IMR-90 (cell line): ENCODE measurements at regions not wholly inside any gene's neighbourhood (a gene's known extent, or its start where the extent isn't known, plus 50 kb on each side); places are given as distances from the start of the nearest gene placed in this dataset.

Source experiments
- ATAC-seq: fragments of 200-7000 bp; cut with Tn5 transposase; 2 replicates; pipeline ENCODE4 v1.9.1; 2020; ENCODE audit warnings: low read depth, mild to moderate bottlenecking, moderate library complexity
- BruUV-seq: library from RNA; stranded (reverse); fragments of 400-500 nt; replicated peaks from 2 replicates; lab custom pipeline; 2021; lab: Mats Ljungman, UMichigan
- CTCF ChIA-PET: fragments of 300-600 bp; formaldehyde crosslinking; extraction: SDS; loops from one replicate; lab custom pipeline; 2021; ENCODE audit warnings: antibody characterized with exemption; lab: Yijun Ruan, JAX
- POLR2A ChIA-PET: fragments of 300-600 bp; sonication (Branson Sonifier 250); formaldehyde crosslinking; loops from one replicate; lab custom pipeline; 2022; ENCODE audit warnings: antibody characterized with exemption; ENCODE audit not compliant: unreplicated experiment; lab: Charles Lee
- DNase-seq: peaks from one replicate; pipeline ENCODE4 v3.0.0; 2013
- H2AFZ ChIP-seq: replicated peaks from 2 replicates; pipeline ENCODE3; 2013; ENCODE audit warnings: low read length, mild to moderate bottlenecking; ENCODE audit not compliant: poor library complexity
- H2AK5ac ChIP-seq: 2 replicates; pipeline ENCODE4 v1.6.1; 2013; ENCODE audit warnings: low read depth, low read length, inconsistent platforms
- H2AK9ac ChIP-seq: replicated peaks from 2 replicates; pipeline ENCODE3; 2013; ENCODE audit warnings: mild to moderate bottlenecking, low read depth, low read length, moderate library complexity; ENCODE audit not compliant: poor library complexity
- H2BK120ac ChIP-seq: 2 replicates; pipeline ENCODE4 v1.6.1; 2013; ENCODE audit warnings: low read depth, low read length, inconsistent platforms
- H2BK15ac ChIP-seq: 3 replicates; pipeline ENCODE4 v1.6.1; 2013; ENCODE audit warnings: low read depth, low read length, inconsistent platforms
- H2BK20ac ChIP-seq: 2 replicates; pipeline ENCODE4 v1.6.1; 2013; ENCODE audit warnings: low read depth, mild to moderate bottlenecking, inconsistent platforms, low read length, moderate library complexity
- H2BK5ac ChIP-seq: 2 replicates; pipeline ENCODE4 v1.6.1; 2013; ENCODE audit warnings: mild to moderate bottlenecking, low read depth, low read length, inconsistent platforms; ENCODE audit not compliant: poor library complexity, severe bottlenecking
- H3K14ac ChIP-seq: replicated peaks from 2 replicates; pipeline ENCODE4 v1.6.1; 2013; ENCODE audit warnings: low read depth, low read length, inconsistent platforms
- H3K18ac ChIP-seq: 2 replicates; pipeline ENCODE4 v1.6.1; 2013; ENCODE audit warnings: low read depth, low read length, control low read depth
- H3K23ac ChIP-seq: 2 replicates; pipeline ENCODE4 v1.6.1; 2013; ENCODE audit warnings: low read depth, low read length, inconsistent platforms
- H3K27ac ChIP-seq: 2 replicates; pipeline ENCODE4 v1.5.1; 2013; ENCODE audit warnings: mild to moderate bottlenecking, control low read depth, low read length; ENCODE audit not compliant: insufficient read depth
- H3K27me3 ChIP-seq: 2 replicates; pipeline ENCODE4 v1.6.1; 2013; ENCODE audit warnings: low read length; ENCODE audit not compliant: control insufficient read depth, insufficient read depth
- H3K36me3 ChIP-seq: 2 replicates; pipeline ENCODE4 v1.6.1; 2013; ENCODE audit warnings: low read length, mixed read lengths; ENCODE audit not compliant: control insufficient read depth, insufficient read depth
- H3K4ac ChIP-seq: 2 replicates; pipeline ENCODE4 v1.6.1; 2013; ENCODE audit warnings: low read depth, low read length, inconsistent platforms
- H3K4me1 ChIP-seq: 2 replicates; pipeline ENCODE4 v1.6.1; 2013; ENCODE audit warnings: low read length, mixed read lengths; ENCODE audit not compliant: control insufficient read depth, insufficient read depth
- H3K4me2 ChIP-seq: 2 replicates; pipeline ENCODE4 v1.6.1; 2013; ENCODE audit warnings: low read depth, mild to moderate bottlenecking, control low read depth, low read length, moderate library complexity
- H3K4me3 ChIP-seq: 2 replicates; pipeline ENCODE4 v1.5.1; 2013; ENCODE audit warnings: low read depth, mild to moderate bottlenecking, control low read depth, low read length, moderate library complexity; ENCODE audit not compliant: insufficient read depth
- H3K56ac ChIP-seq: 2 replicates; pipeline ENCODE4 v1.6.1; 2013; ENCODE audit warnings: low read length, inconsistent platforms; ENCODE audit not compliant: insufficient read depth; ENCODE audit errors: extremely low read depth
- H3K79me1 ChIP-seq, 2 experiments: 2 replicates each; pipeline ENCODE4 v1.6.1; 2013; ENCODE audit warnings: low read length in 2 of 2, inconsistent platforms in 1 of 2, low read depth in 1 of 2
- H3K9ac ChIP-seq: 2 replicates; pipeline ENCODE4 v1.6.1; 2013; ENCODE audit warnings: low read depth, low read length, control low read depth
- H3K9me1 ChIP-seq: 2 replicates; pipeline ENCODE4 v1.6.1; 2013; ENCODE audit warnings: low read length, inconsistent platforms; ENCODE audit not compliant: insufficient read depth
- H3K9me3 ChIP-seq: 2 replicates; pipeline ENCODE4 v1.6.1; 2013; ENCODE audit warnings: low read length; ENCODE audit not compliant: control insufficient read depth, insufficient read depth
- H4K20me1 ChIP-seq: 2 replicates; pipeline ENCODE4 v1.6.1; 2013; ENCODE audit warnings: low read length, inconsistent platforms; ENCODE audit not compliant: insufficient read depth
- H4K5ac ChIP-seq: 2 replicates; pipeline ENCODE4 v1.6.1; 2013; ENCODE audit warnings: mild to moderate bottlenecking, low read depth, low read length, control low read depth
- H4K8ac ChIP-seq, 2 experiments: 2 replicates each; pipeline ENCODE4 v1.6.1; 2013; ENCODE audit warnings: low read depth in 2 of 2, low read length in 2 of 2, control low read depth in 1 of 2, inconsistent platforms in 1 of 2
- H4K91ac ChIP-seq: 2 replicates; pipeline ENCODE4 v1.6.1; 2013; ENCODE audit warnings: low read depth, low read length, inconsistent platforms; ENCODE audit not compliant: insufficient read depth
- MAFK ChIP-seq: IDR thresholded peaks from 2 replicates; pipeline ENCODE4 v1.6.1; 2012; ENCODE audit warnings: low read depth, low read length, improper control_type of control experiment
- USF2 ChIP-seq: fragments of 150-350 bp; IDR thresholded peaks from 2 replicates; pipeline ENCODE4 v1.6.1; 2017; ENCODE audit warnings: mild to moderate bottlenecking, antibody characterized with exemption, low read length, low read depth
- WGBS, 2 experiments: methylation state at CpG; one replicate each; pipeline versions ENCODE4 v1.1.5 to v1.1.7; 2013; ENCODE audit warnings: missing lambda C conversion rate in 2 of 2; ENCODE audit not compliant: insufficient read length in 1 of 2; ENCODE audit errors: extremely low coverage in 2 of 2; 5-methylcytosine and 5-hydroxymethylcytosine counted together
- dilution Hi-C: fragments of 300-500 bp; cut with HindIII; formaldehyde crosslinking; loops from one replicate; pipeline ENCODE4 v1.14.3; 2018; ENCODE audit warnings: low sequenced_read_pairs; ENCODE audit not compliant: unreplicated experiment
- in situ Hi-C: fragments of 300-500 bp; cut with MboI; formaldehyde crosslinking; loops from 3 replicates; pipeline ENCODE4 v1.14.3; 2019; ENCODE audit warnings: low sequenced_read_pairs, inconsistent platforms, mixed read lengths
- intact Hi-C: fragments of 100-400 bp; cut with micrococcal nuclease; formaldehyde crosslinking; loops from 2 replicates; pipeline ENCODE4 v1.10.0; 2022

DNA sequence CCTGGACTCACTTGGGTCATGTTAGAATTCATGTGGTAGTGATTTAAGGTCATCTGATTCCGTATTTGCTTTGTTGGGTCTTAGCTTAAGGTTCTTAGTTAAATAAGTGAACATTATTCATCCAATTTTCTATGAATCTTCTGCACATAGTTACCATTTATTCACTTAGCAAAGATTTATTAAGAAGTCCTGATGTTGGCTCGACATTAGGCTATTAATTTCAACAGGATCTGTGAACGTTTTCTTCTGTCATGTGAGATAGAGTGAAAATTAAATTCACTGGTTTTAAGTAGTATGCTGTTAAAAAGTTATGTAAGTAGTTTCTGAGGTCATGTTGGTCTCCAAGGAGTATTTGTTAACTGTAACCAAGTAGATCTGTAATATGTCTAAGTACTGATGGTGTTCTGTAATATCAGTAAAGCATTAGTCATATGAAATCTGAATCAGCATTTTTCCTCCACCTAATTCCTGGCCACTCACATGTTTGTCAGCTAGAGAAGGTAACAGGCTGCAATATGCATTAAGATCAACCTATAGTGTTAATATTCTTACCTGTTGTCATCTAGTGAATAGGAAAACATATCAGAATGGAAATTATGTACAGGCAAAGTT is 155.6 kb downstream of the PCDH7 start:
- DNase-seq: peak; percentile 38
- TF ChIP-seq USF2 (no peak), MAFK (peak; percentile 92)
- no peaks in the 10 kb centered on the region for H3K9me3 ChIP-seq
- no peak overlapping the region for H3K56ac ChIP-seq
- intact Hi-C loops: no loop called here
- H4K8ac ChIP-seq: no peak overlapping the region
- H3K18ac ChIP-seq: no peak overlapping the region
- H3K36me3 ChIP-seq: no peaks in the 10 kb centered on the region
- H3K14ac ChIP-seq: no peak overlapping the region
- no peak overlapping the region for H2AFZ ChIP-seq
- no peaks in the 10 kb centered on the region; a peak in 1 of 4 replicates for H3K79me1 ChIP-seq
- in situ Hi-C loops: no loop called here
- H3K23ac ChIP-seq: no peak overlapping the region
- no peak overlapping the region for H2BK5ac ChIP-seq
- dilution Hi-C loops: no loop called here
- H3K4me3 ChIP-seq: no peak overlapping the region
- ATAC-seq: no peak
- H3K4me2 ChIP-seq: no peak overlapping the region
- WGBS, 2 experiments: 38% methylated on average over 2 of the region's 3 CpGs; no CpG with 5 or more reads in 1 of the 2 experiments
- no peak overlapping the region for H2AK9ac ChIP-seq
- no peak overlapping the region for H2BK20ac ChIP-seq
- no peaks in the 10 kb centered on the region for H4K20me1 ChIP-seq
- no peak overlapping the region for H3K9ac ChIP-seq
- H2BK15ac ChIP-seq: no peak overlapping the region
- H3K4ac ChIP-seq: no peak overlapping the region
- no peaks in the 10 kb centered on the region for H3K9me1 ChIP-seq
- POLR2A ChIA-PET: no interaction called here
- no peak overlapping the region for H2BK120ac ChIP-seq
- no peak overlapping the region for H4K91ac ChIP-seq
- BruUV-seq: no TSS peak
- CTCF ChIA-PET: no interaction called here
- H4K5ac ChIP-seq: no peak overlapping the region
- no peak overlapping the region for H3K27ac ChIP-seq
- H3K27me3 ChIP-seq: no peaks in the 10 kb centered on the region
- no peaks in the 10 kb centered on the region for H3K4me1 ChIP-seq
- no peak overlapping the region for H2AK5ac ChIP-seq
